ENCODE measurements at regions not wholly inside any gene's neighbourhood (a gene's known extent, or its start where the extent isn't known, plus 50 kb on each side); places are given as distances from the start of the nearest gene placed in this dataset.
A peak's percentile ranks its signal among the peaks of the same experiment; 100 is the strongest.

DNA sequence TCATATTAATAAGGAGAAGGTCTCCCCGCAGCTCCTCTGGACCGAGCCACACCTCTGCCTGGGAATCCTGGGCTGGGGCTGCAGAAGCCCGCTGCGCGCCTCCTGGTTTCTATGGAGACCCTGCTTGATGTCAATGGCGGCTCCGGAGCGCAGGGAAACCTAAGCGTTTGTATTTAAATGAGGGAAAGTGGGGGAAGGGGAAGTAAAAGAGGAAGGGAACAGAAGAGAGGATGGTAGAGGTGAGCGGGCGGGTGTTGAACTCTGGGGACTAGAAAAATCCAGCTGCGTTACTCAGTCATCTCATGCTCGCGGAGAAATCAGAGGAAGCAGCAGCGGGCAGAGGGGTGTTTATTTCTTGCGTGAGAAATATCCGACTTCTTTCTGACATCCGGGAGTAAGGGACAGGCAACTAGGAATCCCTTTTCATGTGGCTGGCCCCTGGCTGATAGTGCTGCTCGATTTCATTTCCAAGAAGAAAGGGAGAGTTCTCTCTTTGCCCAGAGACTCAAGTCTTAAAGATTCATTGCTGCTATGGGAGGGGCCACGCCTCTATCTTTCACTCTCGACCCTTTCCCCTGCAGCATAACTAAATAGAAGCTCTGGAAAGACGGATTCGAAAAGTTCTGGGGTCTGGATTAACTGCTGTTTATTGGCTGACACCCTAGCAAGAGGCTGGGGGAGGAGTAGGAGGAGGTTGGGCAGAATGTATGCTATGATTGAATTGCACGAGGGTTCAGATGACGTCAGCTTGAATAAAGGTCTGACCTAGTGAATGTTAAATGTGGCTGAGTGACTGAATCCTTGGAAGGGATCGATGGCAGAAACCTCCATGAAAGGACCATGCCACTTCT is 110.5 kb upstream of the GAP43 start:
- peak overlapping the region; percentile 98 for H3K4me2 ChIP-seq (ENCODE audit: extremely low read depth, insufficient read depth, low read length)
- H3K9me3 ChIP-seq (ENCODE audit: control insufficient read depth, insufficient read depth, low read depth, low read length) = no peaks in the 10 kb centered on the region
- no peaks in the 10 kb centered on the region for H4K20me1 ChIP-seq (ENCODE audit: control insufficient read depth, extremely low read depth, insufficient read depth, low read length)
- peak overlapping the region; percentile 81 for H2AFZ ChIP-seq (ENCODE audit: low read length)
- peak; percentile 63 to 66 for DNase-seq (ENCODE audit: low read depth in 2 of 2)
- H3K4me3 ChIP-seq (replicated peaks in 1 of 4; ENCODE audit: control extremely low read depth in 1 of 4, insufficient read depth in 1 of 4, low read depth in 3 of 4, low read length in 4 of 4) = peak overlapping the region; percentile 61 to 71 (median 66)
- H3K27ac ChIP-seq (ENCODE audit: insufficient read depth, low read length) = peak overlapping the region; percentile 40
- no peaks in the 10 kb centered on the region for H3K4me1 ChIP-seq (ENCODE audit: control insufficient read depth, extremely low read depth, insufficient read depth, low read length)
- H3K79me2 ChIP-seq (ENCODE audit: control insufficient read depth, insufficient read depth, low read length) = no peaks in the 10 kb centered on the region
- H3K27me3 ChIP-seq (ENCODE audit: control insufficient read depth, insufficient read depth, low read length) = peaks cover 3% of the 10 kb centered on the region
- H3K9ac ChIP-seq (ENCODE audit: insufficient read depth, low read length) = peak overlapping the region; percentile 32
- TF ChIP-seq EZH2 (IDR thresholded peaks at IDR 0.05; ENCODE audit: low read length, missing control alignments) = no peak
- TF ChIP-seq, protein P1, sequence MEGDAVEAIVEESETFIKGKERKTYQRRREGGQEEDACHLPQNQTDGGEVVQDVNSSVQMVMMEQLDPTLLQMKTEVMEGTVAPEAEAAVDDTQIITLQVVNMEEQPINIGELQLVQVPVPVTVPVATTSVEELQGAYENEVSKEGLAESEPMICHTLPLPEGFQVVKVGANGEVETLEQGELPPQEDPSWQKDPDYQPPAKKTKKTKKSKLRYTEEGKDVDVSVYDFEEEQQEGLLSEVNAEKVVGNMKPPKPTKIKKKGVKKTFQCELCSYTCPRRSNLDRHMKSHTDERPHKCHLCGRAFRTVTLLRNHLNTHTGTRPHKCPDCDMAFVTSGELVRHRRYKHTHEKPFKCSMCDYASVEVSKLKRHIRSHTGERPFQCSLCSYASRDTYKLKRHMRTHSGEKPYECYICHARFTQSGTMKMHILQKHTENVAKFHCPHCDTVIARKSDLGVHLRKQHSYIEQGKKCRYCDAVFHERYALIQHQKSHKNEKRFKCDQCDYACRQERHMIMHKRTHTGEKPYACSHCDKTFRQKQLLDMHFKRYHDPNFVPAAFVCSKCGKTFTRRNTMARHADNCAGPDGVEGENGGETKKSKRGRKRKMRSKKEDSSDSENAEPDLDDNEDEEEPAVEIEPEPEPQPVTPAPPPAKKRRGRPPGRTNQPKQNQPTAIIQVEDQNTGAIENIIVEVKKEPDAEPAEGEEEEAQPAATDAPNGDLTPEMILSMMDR (conservative IDR thresholded peaks at IDR 0.05 in 1 of 2, IDR thresholded peaks at IDR 0.05 in 1 of 2; ENCODE audit: low read depth in 1 of 2, low read length in 2 of 2) = no peak
- H3K36me3 ChIP-seq (ENCODE audit: control insufficient read depth, insufficient read depth, low read length) = no peaks in the 10 kb centered on the region

DNA sequence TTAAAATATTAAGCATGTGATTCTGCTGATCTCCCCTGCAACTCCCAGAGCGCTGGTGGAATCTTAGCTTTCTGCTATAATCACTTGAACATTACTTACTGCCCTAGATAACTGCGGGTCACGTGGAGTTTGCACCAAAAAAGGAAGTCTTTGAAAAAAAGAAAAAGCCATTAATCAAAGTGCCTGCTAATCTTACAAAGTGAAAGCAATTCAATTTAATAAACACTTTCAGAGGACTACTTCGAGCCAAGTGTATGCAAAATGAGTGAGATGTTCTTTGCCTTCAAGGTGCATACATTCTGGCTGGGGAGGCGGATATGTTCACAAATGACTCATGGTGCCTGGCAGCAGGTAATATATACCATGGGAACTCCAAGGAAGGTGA is 109.9 kb upstream of the GAP43 start:
- no peak for TF ChIP-seq EZH2 (IDR thresholded peaks at IDR 0.05; ENCODE audit: low read length, missing control alignments)
- TF ChIP-seq, protein P1 (conservative IDR thresholded peaks at IDR 0.05 in 1 of 2, IDR thresholded peaks at IDR 0.05 in 1 of 2; ENCODE audit: low read depth in 1 of 2, low read length in 2 of 2) = no peak
- H3K4me3 ChIP-seq (replicated peaks in 1 of 4; ENCODE audit: control extremely low read depth in 1 of 4, insufficient read depth in 1 of 4, low read depth in 3 of 4, low read length in 4 of 4) = peak overlapping the region; percentile 61 to 71 (median 66)
- H3K36me3 ChIP-seq (ENCODE audit: control insufficient read depth, insufficient read depth, low read length) = no peaks in the 10 kb centered on the region
- H3K4me2 ChIP-seq (ENCODE audit: extremely low read depth, insufficient read depth, low read length) = peak overlapping the region; percentile 98
- no peaks in the 10 kb centered on the region for H3K9me3 ChIP-seq (ENCODE audit: control insufficient read depth, insufficient read depth, low read depth, low read length)
- H3K79me2 ChIP-seq (ENCODE audit: control insufficient read depth, insufficient read depth, low read length) = no peaks in the 10 kb centered on the region
- H3K27me3 ChIP-seq (ENCODE audit: control insufficient read depth, insufficient read depth, low read length) = peaks cover 3% of the 10 kb centered on the region
- no peaks in the 10 kb centered on the region for H4K20me1 ChIP-seq (ENCODE audit: control insufficient read depth, extremely low read depth, insufficient read depth, low read length)
- peak overlapping the region; percentile 81 for H2AFZ ChIP-seq (ENCODE audit: low read length)
- no peak overlapping the region for H3K9ac ChIP-seq (ENCODE audit: insufficient read depth, low read length)
- no peaks in the 10 kb centered on the region for H3K4me1 ChIP-seq (ENCODE audit: control insufficient read depth, extremely low read depth, insufficient read depth, low read length)
- no peak for DNase-seq (ENCODE audit: low read depth in 2 of 2)
- no peak overlapping the region for H3K27ac ChIP-seq (ENCODE audit: insufficient read depth, low read length)

DNA sequence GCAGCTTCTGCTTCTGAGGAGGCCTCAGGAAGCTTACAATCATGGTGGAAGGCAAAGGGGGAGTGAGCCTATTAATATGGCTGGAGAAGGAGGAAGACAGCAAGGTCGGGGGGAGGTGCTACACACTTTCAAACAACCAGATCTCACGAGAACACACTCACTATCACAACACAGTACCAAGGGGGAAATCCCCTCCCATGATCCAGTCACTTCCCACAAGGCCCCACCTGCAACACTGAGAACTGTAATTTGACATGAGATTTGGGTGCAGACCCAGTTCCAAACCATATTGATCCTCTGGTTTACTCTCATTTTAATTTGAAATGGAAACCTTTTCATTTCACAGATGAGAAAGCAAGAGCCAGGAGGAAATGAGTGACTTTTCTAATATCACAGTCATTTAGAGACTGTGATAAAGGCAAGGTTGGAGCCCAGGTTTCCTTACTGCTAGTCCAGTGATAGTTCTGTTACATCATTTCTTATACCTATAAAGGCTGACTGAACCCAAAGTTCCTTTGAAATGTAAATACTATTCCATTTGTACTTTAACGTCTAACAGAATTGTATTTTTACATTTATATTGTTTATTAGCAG is 105.8 kb upstream of the GAP43 start:
- H3K4me1 ChIP-seq (ENCODE audit: control insufficient read depth, extremely low read depth, insufficient read depth, low read length) = peaks cover 2% of the 10 kb centered on the region
- H2AFZ ChIP-seq (ENCODE audit: low read length) = no peak overlapping the region
- H3K27me3 ChIP-seq (ENCODE audit: control insufficient read depth, insufficient read depth, low read length) = no peaks in the 10 kb centered on the region
- no peaks in the 10 kb centered on the region for H3K9me3 ChIP-seq (ENCODE audit: control insufficient read depth, insufficient read depth, low read depth, low read length)
- H3K4me3 ChIP-seq (replicated peaks in 1 of 4; ENCODE audit: control extremely low read depth in 1 of 4, insufficient read depth in 1 of 4, low read depth in 3 of 4, low read length in 4 of 4) = no peak overlapping the region
- no peaks in the 10 kb centered on the region for H3K79me2 ChIP-seq (ENCODE audit: control insufficient read depth, insufficient read depth, low read length)
- H4K20me1 ChIP-seq (ENCODE audit: control insufficient read depth, extremely low read depth, insufficient read depth, low read length) = no peaks in the 10 kb centered on the region
- no peak for TF ChIP-seq EZH2 (IDR thresholded peaks at IDR 0.05; ENCODE audit: low read length, missing control alignments)
- TF ChIP-seq, protein P1 (conservative IDR thresholded peaks at IDR 0.05 in 1 of 2, IDR thresholded peaks at IDR 0.05 in 1 of 2; ENCODE audit: low read depth in 1 of 2, low read length in 2 of 2) = no peak
- H3K36me3 ChIP-seq (ENCODE audit: control insufficient read depth, insufficient read depth, low read length) = no peaks in the 10 kb centered on the region
- H3K4me2 ChIP-seq (ENCODE audit: extremely low read depth, insufficient read depth, low read length) = no peak overlapping the region
- no peak overlapping the region for H3K9ac ChIP-seq (ENCODE audit: insufficient read depth, low read length)
- no peak overlapping the region for H3K27ac ChIP-seq (ENCODE audit: insufficient read depth, low read length)
- DNase-seq (ENCODE audit: low read depth in 2 of 2) = no peak
